Astrocyte (in vitro differentiated cells and primary cell): ENCODE measurements at regions not wholly inside any gene's neighbourhood (a gene's known extent, or its start where the extent isn't known, plus 50 kb on each side); places are given as distances from the start of the nearest gene placed in this dataset.

ENCODE experiments used
- DNase-seq: peaks from one replicate; pipeline ENCODE4 v3.0.0-alpha.2; 2010; ENCODE audit warnings: low read depth
- FAIRE-seq: peaks from 2 replicates; lab custom pipeline; 2011; peaks lifted over from hg19 to GRCh38; lab: Jason Lieb, UNC
- H2AFZ ChIP-seq: 2 replicates; pipeline ENCODE4 v1.6.0; 2012; ENCODE audit warnings: low read depth, low read length, inconsistent platforms
- H3K27ac ChIP-seq: 2 replicates; pipeline ENCODE4 v1.5.1; 2011; ENCODE audit warnings: low read depth, low read length, inconsistent platforms
- H3K27me3 ChIP-seq: 2 replicates; pipeline ENCODE4 v1.6.0; 2011; ENCODE audit warnings: low read length, inconsistent platforms; ENCODE audit not compliant: insufficient read depth
- H3K36me3 ChIP-seq: 2 replicates; pipeline ENCODE4 v1.5.1; 2011; ENCODE audit warnings: low read length, inconsistent platforms; ENCODE audit not compliant: insufficient read depth
- H3K4me1 ChIP-seq: 2 replicates; pipeline ENCODE4 v1.5.1; 2011; ENCODE audit warnings: low read length, inconsistent platforms; ENCODE audit not compliant: insufficient read depth
- H3K4me2 ChIP-seq: 2 replicates; pipeline ENCODE4 v1.6.0; 2012; ENCODE audit warnings: low read length, inconsistent platforms
- H3K4me3 ChIP-seq: 2 replicates; pipeline ENCODE4 v1.5.1; 2011; ENCODE audit warnings: low read depth, mild to moderate bottlenecking, low read length, inconsistent platforms; ENCODE audit not compliant: insufficient read depth
- H3K79me2 ChIP-seq: 2 replicates; pipeline ENCODE4 v1.6.0; 2012; ENCODE audit warnings: mild to moderate bottlenecking, low read length, inconsistent platforms; ENCODE audit not compliant: insufficient read depth
- H3K9ac ChIP-seq: 2 replicates; pipeline ENCODE4 v1.6.0; 2012; ENCODE audit warnings: mild to moderate bottlenecking, low read length, inconsistent platforms
- H3K9me3 ChIP-seq: 2 replicates; pipeline ENCODE4 v1.5.1; 2012; ENCODE audit warnings: low read depth, mild to moderate bottlenecking, low read length, inconsistent platforms; ENCODE audit not compliant: insufficient read depth
- H4K20me1 ChIP-seq: 2 replicates; pipeline ENCODE4 v1.6.0; 2012; ENCODE audit warnings: low read length, inconsistent platforms; ENCODE audit not compliant: insufficient read depth
- H3K27ac Mint-ChIP-seq: one replicate; pipeline ENCODE4 v1.8.0; 2021; ENCODE audit warnings: mild to moderate bottlenecking, mixed read lengths; ENCODE audit not compliant: unreplicated experiment
- H3K27me3 Mint-ChIP-seq: one replicate; pipeline ENCODE4 v1.8.0; 2021; ENCODE audit warnings: low read depth, mixed read lengths; ENCODE audit not compliant: unreplicated experiment
- H3K36me3 Mint-ChIP-seq: one replicate; pipeline ENCODE4 v1.8.0; 2021; ENCODE audit warnings: low read depth, mixed read lengths; ENCODE audit not compliant: unreplicated experiment
- H3K4me1 Mint-ChIP-seq: one replicate; pipeline ENCODE4 v1.8.0; 2021; ENCODE audit warnings: low read depth, mixed read lengths; ENCODE audit not compliant: unreplicated experiment
- H3K4me3 Mint-ChIP-seq: one replicate; pipeline ENCODE4 v1.8.0; 2021; ENCODE audit warnings: mild to moderate bottlenecking, moderate library complexity, mixed read lengths; ENCODE audit not compliant: unreplicated experiment
- H3K9me3 Mint-ChIP-seq: one replicate; pipeline ENCODE4 v1.8.0; 2021; ENCODE audit warnings: mild to moderate bottlenecking, mixed read lengths; ENCODE audit not compliant: unreplicated experiment
- CTCF ChIP-seq: IDR thresholded peaks from 2 replicates; pipeline ENCODE4 v1.5.1; 2011; ENCODE audit warnings: low read depth, mild to moderate bottlenecking, inconsistent platforms, low read length, moderate library complexity; ENCODE audit not compliant: insufficient read depth
- EZH2 ChIP-seq: IDR thresholded peaks from 2 replicates; pipeline ENCODE4 v1.6.1; 2012; ENCODE audit warnings: mild to moderate bottlenecking, low read length, inconsistent platforms; ENCODE audit not compliant: insufficient read depth

- peaks cover 2% of the 10 kb centered on the region for H3K9me3 Mint-ChIP-seq
- H3K36me3 ChIP-seq, result no peaks in the 10 kb centered on the region
- no peak overlapping the region for H3K4me3 ChIP-seq
- no peaks in the 10 kb centered on the region for H3K36me3 Mint-ChIP-seq
- no peaks in the 10 kb centered on the region for H3K79me2 ChIP-seq
- H3K4me2 ChIP-seq, result no peak overlapping the region
- no peak overlapping the region for H3K9ac ChIP-seq
- TF ChIP-seq EZH2 (no peak), CTCF (no peak)
- H3K27me3 ChIP-seq, result no peaks in the 10 kb centered on the region
- no peak overlapping the region for H3K4me3 Mint-ChIP-seq
- H3K27me3 Mint-ChIP-seq, result no peaks in the 10 kb centered on the region
- no peaks in the 10 kb centered on the region for H3K4me1 ChIP-seq
- DNase-seq (no peak), FAIRE-seq (no peak)
- H4K20me1 ChIP-seq, result no peaks in the 10 kb centered on the region
- no peaks in the 10 kb centered on the region for H3K9me3 ChIP-seq
- no peak overlapping the region for H2AFZ ChIP-seq
- H3K4me1 Mint-ChIP-seq, result no peaks in the 10 kb centered on the region
- no peak overlapping the region for H3K27ac Mint-ChIP-seq
- H3K27ac ChIP-seq, result no peak overlapping the region
Measured at GRCh38 chr5:17888155-17888554, 253.9 kb downstream of the TAF11L14 start.

GRCh38 chr5:17890501-17890900, 256.2 kb downstream of the TAF11L14 start:
- Histone ChIP-seq H4K20me1 (no peaks in the 10 kb centered on the region), H3K27ac (no peak overlapping the region), H2AFZ (no peak overlapping the region), H3K4me1 (no peaks in the 10 kb centered on the region), H3K9me3 (no peaks in the 10 kb centered on the region), H3K79me2 (no peaks in the 10 kb centered on the region), H3K27me3 (no peaks in the 10 kb centered on the region), H3K4me2 (no peak overlapping the region), H3K4me3 (no peak overlapping the region), H3K9ac (no peak overlapping the region), H3K36me3 (no peaks in the 10 kb centered on the region)
- no peaks in the 10 kb centered on the region for H3K36me3 Mint-ChIP-seq
- H3K9me3 Mint-ChIP-seq, result peaks cover 2% of the 10 kb centered on the region
- H3K4me3 Mint-ChIP-seq, result no peak overlapping the region
- H3K27me3 Mint-ChIP-seq, result no peaks in the 10 kb centered on the region
- H3K27ac Mint-ChIP-seq, result no peak overlapping the region
- FAIRE-seq (no peak), DNase-seq (no peak)
- no peaks in the 10 kb centered on the region for H3K4me1 Mint-ChIP-seq
- no peak for TF ChIP-seq EZH2
- TF ChIP-seq CTCF, result no peak

- H3K9me3 Mint-ChIP-seq, result no peaks in the 10 kb centered on the region
- no peak overlapping the region for H3K27ac Mint-ChIP-seq
- H3K4me2 ChIP-seq, result no peak overlapping the region
- H2AFZ ChIP-seq, result no peak overlapping the region
- no peaks in the 10 kb centered on the region for H3K36me3 ChIP-seq
- H4K20me1 ChIP-seq, result no peaks in the 10 kb centered on the region
- H3K9ac ChIP-seq, result no peak overlapping the region
- no peak overlapping the region for H3K27ac ChIP-seq
- no peak for TF ChIP-seq EZH2
- no peak for TF ChIP-seq CTCF
- H3K9me3 ChIP-seq, result no peaks in the 10 kb centered on the region
- no peaks in the 10 kb centered on the region for H3K4me1 ChIP-seq
- H3K4me3 Mint-ChIP-seq, result no peak overlapping the region
- no peaks in the 10 kb centered on the region for H3K79me2 ChIP-seq
- FAIRE-seq (no peak), DNase-seq (no peak)
- no peaks in the 10 kb centered on the region for H3K27me3 ChIP-seq
- H3K36me3 Mint-ChIP-seq, result no peaks in the 10 kb centered on the region
- H3K27me3 Mint-ChIP-seq, result no peaks in the 10 kb centered on the region
- no peak overlapping the region for H3K4me3 ChIP-seq
- no peaks in the 10 kb centered on the region for H3K4me1 Mint-ChIP-seq
Measured at GRCh38 chr5:17891881-17892280, 257.6 kb downstream of the TAF11L14 start.
